GM18520 (cell line): ENCODE measurements at regions not wholly inside any gene's neighbourhood (a gene's known extent, or its start where the extent isn't known, plus 50 kb on each side); places are given as distances from the start of the nearest gene placed in this dataset.

Experiments used
- ATAC-seq: cut with Tn5 transposase; IDR thresholded peaks from one replicate; pipeline ENCODE4 v1.9.1; 2021; ENCODE audit not compliant: unreplicated experiment

DNA sequence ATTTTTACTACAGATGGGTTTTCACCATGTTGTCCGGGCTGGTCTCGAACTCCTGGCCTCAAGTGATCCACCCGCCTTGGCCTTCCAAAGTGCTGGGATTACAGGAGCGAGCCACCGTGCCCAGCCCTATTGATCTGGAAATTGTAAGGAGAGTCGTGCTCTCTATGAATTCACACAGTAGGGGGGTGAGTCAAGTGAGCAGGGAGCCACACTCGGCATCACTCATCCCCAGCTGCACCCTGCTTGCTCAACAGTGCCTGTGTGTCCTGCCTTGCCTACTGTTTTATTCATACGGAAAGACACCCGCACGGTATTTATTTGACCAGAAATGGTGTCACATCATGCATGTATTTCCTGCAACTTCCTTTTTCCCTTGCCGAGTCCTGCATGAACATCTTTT, 157.2 kb upstream of the FOXF1 start:
- no peak for ATAC-seq

DNA sequence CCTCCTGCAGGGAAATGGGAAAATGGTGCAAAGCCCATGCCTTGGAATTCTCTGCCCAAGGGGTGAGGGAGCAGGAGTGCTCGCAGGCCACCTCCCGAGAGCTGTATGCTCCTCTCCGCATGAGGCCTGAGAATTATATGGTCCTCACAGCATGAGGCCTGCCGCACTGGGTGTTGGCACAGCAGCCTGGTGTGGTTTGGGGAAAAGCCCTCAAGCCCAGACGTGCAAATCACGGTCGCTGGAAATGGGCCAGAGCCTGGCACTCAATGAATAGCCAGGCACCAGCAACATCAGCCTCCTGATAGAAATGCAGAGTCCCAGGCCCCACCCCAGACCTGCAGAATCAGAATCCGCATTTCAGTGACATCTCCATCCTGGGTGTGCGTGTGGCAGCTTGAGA, 156.4 kb upstream of the FOXF1 start:
- ATAC-seq = no peak

DNA sequence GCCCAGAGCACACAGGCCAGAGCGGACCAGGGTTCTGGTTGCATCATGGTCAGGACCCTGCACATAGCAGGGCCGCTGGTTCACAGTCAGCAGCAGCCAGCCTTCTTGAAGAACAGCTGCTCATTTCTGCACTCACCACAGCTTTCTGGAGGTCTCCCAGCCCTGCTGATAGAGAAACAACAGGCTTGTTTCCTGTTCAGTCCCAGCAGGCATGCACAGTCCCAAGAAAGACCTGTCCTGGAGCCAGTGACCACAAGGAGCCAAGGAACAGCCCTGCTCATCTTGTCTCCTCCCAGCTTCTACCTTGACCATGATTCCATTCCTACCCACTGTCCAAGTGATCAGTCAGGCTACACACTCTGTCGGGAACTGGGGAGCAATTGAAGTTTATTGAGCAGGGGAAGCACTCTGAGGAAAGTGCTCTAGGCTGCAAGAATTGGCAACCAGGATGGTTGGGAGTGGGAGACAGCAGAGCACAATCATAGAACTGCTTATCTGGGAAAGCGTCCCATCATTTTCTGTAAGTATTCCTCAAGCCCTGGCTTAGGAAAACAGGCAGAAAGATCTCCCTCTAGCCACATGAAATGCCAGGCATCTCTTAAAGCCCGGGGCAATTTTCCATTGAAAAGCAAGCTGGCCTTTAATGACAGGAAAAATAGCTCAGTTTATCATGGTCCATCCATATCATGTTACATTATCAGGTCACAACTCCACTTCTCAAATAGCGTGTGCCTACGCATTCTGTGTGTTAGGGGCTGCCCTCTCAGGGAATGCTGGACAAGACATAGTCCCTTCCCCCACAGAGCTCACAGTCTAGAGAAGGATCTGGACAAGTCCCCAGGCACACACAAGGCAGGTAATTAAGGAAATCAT, 155.4 kb upstream of the FOXF1 start:
- ATAC-seq = no peak

DNA sequence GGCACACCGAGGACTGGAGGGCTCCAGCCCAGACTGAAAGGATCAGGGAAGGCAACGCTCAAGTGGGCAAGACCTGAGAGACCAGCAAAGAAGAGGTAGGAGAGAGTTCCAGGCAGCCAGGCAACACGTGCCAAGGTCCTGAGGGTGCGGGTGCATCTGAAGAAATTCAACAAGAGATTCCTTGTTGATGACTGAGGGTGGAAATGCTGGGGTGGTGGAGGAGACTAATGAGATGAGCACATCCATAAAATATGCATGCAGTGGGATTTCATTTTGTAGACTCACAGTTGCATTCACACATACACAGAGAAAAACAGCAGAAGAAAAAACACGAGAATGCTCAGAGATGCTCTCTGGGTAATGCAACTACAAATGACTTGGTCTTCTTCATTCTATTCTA, 154.8 kb upstream of the FOXF1 start:
- no peak for ATAC-seq

DNA sequence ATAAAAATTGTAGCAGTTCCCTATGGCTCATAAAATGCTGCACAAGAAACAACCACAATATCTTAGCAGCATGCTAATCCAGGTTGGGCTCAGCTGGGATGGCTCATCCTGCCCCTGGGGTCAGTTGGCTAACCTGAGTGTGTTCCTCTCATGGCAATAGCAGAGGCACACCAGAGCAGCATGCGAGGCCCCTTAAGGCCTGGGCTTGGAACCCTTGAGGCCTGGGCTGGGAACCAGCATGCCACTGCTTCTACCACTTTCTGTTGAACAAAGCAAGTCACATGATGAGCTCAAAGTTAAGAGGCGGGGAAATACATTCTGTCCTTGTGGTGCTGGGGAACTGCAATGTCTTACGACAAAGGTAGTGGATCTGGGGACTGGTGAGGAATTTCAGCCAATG, 154.4 kb upstream of the FOXF1 start:
- no peak for ATAC-seq

DNA sequence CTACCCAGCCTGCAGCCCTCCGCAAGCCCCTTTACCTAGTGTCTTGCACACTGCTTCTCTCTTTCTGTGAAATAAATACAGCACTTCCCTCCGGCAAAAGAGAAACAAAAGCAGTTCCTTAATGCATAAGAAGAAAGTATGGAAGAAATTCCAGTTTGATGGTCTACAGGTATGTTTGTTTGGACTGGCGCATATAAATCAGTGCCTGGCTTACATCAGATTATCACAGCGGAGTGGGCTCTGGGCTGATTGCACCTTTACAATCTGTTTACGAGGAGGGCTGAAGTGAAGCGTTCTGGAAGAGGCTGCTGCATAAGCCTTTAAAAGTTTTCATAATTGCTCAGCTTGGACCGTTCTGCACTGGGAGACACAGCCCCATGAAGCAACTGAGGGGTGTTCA, 153.5 kb upstream of the FOXF1 start:
- no peak for ATAC-seq

DNA sequence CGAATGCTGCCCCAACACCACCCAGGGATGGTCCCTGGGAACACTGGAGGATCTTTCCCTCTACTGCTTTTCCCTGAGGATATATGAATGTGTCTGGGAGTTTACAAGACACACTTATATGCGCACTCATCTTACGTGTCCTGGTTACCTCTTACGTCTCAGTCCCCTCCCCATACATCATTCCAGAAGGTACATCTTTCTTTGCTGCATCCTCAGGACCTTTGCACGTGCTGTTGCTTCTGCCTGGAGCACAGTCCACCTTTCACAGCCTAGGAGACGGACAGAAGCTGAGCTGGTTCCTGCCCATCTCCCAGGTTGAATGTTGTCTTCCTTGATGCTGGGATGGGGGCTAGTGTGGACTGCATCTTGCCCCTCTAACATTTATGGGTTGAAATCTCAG, 153.0 kb upstream of the FOXF1 start:
- ATAC-seq = no peak

DNA sequence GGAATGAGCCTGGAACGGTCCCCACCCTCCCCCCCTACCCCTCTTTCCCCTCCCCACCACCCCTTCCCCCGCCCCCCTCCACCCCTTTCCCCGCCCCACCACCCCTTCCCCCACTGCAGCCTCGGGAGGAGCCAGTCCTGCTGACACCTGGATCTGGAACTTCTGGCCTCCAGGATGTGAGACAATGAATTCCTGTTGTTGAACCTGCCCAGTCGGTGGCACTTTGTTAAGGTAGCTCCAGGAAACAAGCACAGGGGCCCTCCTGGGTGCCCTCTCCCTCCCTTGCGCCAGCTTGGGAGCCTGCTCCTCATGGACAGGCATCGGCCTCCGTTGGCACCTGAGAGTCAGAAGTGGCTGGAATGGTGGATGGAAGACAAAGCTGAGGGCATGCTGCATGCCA, 152.4 kb upstream of the FOXF1 start:
- ATAC-seq = no peak

- ATAC-seq = no peak
These were observed 150.8 kb upstream of the FOXF1 start for GRCh38 chr16:86359571-86359970.

DNA sequence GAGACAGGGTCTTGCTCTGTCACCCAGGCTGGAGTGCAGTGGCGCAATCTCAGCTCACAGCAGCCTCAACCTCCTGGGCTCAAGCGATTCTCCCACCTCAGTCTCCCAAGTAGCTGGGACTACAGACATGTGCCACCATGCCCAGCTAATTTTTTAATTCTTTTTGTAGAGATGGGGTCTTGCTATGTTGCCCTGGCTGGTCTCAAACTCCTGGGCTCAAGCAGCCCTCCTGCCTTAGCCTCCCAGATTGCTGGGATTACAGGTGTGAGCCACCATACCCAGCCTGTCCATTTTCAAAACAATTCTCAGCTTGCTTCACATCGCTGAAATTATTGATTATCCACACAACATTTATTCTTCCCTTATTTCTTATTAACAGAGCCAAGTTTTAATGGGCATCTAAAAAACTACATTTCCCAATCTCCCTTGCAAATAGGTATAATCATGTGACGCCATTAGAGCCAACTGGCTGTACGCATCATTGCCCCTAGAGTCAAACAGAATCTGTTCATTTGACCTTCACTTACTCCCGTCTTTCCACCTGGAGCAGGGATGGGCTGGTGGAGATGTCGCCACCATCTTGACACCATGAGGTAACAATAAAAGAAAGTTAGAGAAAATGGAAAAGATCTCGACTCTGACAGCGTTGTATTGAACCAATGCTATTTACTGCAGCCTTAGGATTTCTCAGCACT, 148.0 kb upstream of the FOXF1 start:
- no peak for ATAC-seq

GRCh38 chr16:86363057-86363490, 147.3 kb upstream of the FOXF1 start:
- no peak for ATAC-seq

DNA sequence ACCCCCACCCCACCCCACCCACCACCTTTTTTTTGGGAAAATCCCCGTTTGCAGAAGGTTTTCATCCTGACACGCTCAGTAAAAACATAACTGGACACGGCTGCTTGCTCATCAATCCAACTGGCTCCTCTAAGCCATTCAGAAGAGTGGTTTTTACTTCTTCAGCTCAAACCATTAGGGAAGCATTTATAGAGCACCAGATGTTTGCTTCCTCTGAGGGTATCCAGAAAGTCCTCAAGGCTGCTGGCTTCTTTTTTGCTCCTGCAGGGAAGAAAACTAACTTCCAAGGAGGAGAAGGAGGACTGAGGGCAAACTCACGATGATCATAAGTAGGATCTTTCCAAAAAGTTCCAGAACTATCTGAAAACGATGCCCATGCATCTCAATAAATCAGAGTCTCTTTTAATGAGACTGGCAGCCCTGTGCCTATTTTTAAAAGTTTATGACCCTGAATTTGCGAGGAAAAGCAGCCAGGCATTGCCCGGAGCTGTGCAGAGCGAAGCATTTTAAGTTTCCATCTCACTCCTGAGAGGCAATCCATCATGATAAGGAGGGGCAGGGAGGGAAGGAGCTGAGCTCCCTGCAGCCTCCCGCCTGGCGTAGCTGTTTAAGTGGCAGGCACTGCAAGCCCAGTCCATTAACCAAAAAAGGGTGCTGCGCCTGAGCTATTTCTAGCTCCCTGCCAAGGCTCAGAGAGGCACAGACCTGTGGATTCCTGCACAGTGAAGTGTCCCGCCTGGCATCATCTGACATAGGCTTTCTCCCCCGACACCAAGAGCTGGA, 146.3 kb upstream of the FOXF1 start:
- no peak for ATAC-seq

DNA sequence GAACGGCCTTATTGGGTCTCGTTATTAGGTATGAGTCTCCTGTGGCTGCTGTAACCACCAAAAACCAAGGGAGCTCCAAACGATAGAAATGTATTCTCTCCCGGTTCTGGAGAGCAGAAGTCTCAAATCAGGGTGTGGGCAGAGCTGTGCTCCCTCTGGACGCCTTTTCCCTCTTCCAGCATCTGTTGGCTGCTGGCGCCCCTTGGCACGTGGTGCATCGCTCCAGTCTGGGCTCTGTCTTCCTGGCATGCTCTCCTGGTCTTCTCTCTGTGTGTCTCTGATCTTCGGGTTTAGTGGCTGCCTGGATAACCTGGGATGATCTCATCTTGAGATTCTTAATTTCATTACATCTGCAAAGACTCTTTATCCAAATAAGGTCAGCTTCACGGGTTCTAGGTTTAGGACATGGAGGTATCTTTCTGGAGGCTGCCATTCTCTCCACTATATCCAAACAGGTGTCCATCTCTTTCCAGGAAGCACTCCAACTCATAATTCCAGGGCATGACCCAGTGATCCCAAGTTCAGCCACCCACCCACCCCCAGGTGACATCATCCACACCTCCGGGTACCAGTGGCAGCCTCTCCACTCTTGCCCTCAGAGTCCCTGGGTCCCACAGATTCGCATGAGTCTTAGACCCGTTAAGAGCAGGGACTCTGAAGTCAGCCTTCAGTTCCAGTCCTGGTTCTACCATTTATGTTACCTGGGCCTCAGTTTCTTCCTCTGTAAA, 145.5 kb upstream of the FOXF1 start:
- ATAC-seq = no peak

DNA sequence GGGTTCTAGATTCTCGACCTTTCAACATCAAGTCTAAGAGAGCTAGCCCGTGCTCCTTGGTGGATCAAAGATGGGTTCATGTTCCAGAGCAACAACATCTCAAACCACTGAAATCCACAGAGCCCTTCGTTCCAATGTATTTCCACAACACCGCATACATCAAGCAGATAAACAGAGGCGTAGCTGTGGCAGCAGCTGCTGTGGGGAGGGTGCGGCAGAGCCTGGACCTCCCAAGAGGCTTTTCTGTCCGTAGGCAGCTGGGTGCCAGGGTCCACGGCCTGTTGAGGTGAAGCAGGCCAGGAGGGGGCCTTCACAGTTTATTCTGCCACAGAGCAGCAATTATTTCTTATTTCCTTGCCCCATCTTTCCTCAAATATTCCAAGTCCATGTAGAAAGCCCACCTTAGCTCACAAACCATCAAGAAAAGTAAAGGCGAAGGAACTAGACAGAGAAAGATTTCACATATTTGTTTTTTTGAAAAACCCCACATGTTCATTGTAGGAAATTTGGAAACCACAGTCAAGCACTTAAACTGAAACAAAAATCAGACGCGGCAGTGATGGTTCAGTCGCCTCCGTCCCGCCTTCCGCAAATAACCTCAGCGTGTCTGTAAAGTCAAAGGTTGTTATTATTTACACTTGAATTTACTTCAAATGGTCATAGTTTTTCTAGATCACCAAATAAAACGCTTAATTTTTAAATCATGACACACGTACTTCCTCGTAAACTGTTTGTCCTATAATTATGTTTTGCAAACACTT, 144.6 kb upstream of the FOXF1 start:
- no peak for ATAC-seq

GRCh38 chr16:86366481-86366880, 143.8 kb upstream of the FOXF1 start:
- no peak for ATAC-seq

- ATAC-seq = no peak
These were observed 142.8 kb upstream of the FOXF1 start for GRCh38 chr16:86367291-86368072.

GRCh38 chr16:86368261-86368660, 142.1 kb upstream of the FOXF1 start:
- no peak for ATAC-seq

DNA sequence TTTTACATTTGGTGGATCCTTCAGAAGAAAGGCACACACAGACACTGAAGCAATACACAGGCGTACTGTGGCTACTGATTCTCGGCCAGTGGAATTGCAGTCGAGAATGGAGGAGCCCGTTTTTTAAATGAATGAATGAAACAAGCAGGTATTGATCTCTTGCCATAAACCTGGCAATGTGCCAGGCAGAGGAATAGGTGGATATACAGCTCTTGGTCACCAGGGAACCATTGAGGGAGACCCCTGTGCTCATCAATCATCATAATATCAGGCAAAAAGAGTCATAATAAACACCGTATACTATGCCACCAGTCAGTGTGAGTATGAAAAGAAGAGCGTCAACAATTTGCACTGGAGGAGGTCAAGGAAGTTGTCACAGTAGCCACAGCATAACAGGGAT, 140.3 kb upstream of the FOXF1 start:
- ATAC-seq = no peak

DNA sequence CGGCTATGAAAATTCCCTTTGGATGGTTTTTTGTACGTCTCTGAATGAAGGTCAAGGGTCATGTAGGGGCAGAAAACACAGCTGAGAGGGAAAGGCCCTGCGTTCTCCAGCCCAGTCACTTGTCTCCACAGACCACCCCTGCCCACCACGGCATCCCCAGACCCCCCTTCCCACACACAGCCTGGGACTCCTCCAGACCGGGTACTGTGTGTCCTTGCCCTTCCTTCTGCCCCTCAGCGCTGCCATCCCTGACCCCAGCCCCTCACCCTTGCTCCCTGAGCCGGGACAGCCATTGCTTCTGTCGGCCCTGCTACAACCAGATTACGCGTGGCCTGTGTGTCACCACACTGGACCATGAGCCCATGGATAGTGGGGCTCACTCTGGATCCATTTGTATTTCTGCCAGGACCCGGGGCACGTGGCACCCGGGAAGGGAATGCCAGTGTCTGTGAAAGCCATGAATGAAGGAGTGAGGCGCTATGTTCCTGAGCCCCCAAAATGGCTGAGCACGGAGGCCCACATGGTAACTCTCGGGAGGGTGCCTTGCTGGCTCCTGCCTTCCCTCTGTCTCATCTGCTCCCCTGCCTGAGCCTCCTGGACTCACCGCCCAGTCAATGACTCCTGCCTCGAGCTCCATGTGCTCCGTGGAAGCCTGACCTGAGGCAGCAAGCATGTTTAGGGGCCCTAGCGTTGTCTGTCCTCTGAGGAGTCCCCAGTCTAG, 139.1 kb upstream of the FOXF1 start:
- no peak for ATAC-seq
